MM.1S (cell line): ENCODE measurements at regions not wholly inside any gene's neighbourhood (a gene's known extent, or its start where the extent isn't known, plus 50 kb on each side); places are given as distances from the start of the nearest gene placed in this dataset.

Source experiments
- DNase-seq: peaks from one replicate; pipeline ENCODE4 v3.0.0-alpha.2; 2015
- H2AFZ ChIP-seq: fragments of 300-600 bp; sonication (generic); 2 replicates; pipeline ENCODE4 v1.6.0; 2016; ENCODE audit warnings: antibody characterized with exemption, low read length
- H3F3A ChIP-seq: fragments of 300-600 bp; sonication (generic); 2 replicates; pipeline ENCODE4 v1.6.1; 2016; ENCODE audit warnings: mild to moderate bottlenecking, antibody characterized with exemption, low read length, moderate library complexity, mixed read lengths; ENCODE audit not compliant: insufficient read depth
- H3K27ac ChIP-seq: fragments of 300-600 bp; sonication (generic); 2 replicates; pipeline ENCODE4 v1.5.1; 2016; ENCODE audit warnings: mild to moderate bottlenecking, low read length
- H3K27me3 ChIP-seq: fragments of 300-600 bp; sonication (generic); replicated peaks from 2 replicates; pipeline ENCODE4 v1.6.0; 2016; ENCODE audit warnings: low read length; ENCODE audit not compliant: insufficient read depth
- H3K36me3 ChIP-seq: fragments of 300-600 bp; sonication (generic); replicated peaks from 2 replicates; pipeline ENCODE4 v1.6.1; 2016; ENCODE audit warnings: mild to moderate bottlenecking, low read length, mixed read lengths; ENCODE audit not compliant: insufficient read depth
- H3K4me1 ChIP-seq: fragments of 300-600 bp; sonication (generic); 2 replicates; pipeline ENCODE4 v1.6.1; 2016; ENCODE audit warnings: low read length, mixed read lengths
- H3K4me2 ChIP-seq: fragments of 300-600 bp; sonication (generic); 2 replicates; pipeline ENCODE4 v1.6.0; 2016; ENCODE audit warnings: low read depth, low read length
- H3K4me3 ChIP-seq: fragments of 300-600 bp; sonication (generic); 2 replicates; pipeline ENCODE4 v1.5.1; 2016; ENCODE audit warnings: low read length, mixed read lengths
- H3K79me2 ChIP-seq: fragments of 300-600 bp; sonication (generic); 2 replicates; pipeline ENCODE4 v1.6.1; 2016; ENCODE audit warnings: mixed run types, low read length, mixed read lengths
- H3K9ac ChIP-seq: fragments of 300-600 bp; sonication (generic); 2 replicates; pipeline ENCODE4 v1.6.1; 2016; ENCODE audit warnings: low read length, mixed read lengths
- H3K9me2 ChIP-seq: fragments of 300-600 bp; sonication (generic); replicated peaks from 2 replicates; pipeline ENCODE4 v1.6.1; 2016; ENCODE audit warnings: mild to moderate bottlenecking, low read length, mixed read lengths; ENCODE audit not compliant: insufficient read depth
- H3K9me3 ChIP-seq: fragments of 300-600 bp; sonication (generic); replicated peaks from 2 replicates; pipeline ENCODE4 v1.6.1; 2016; ENCODE audit warnings: mild to moderate bottlenecking, low read length, mixed read lengths; ENCODE audit not compliant: insufficient read depth
- H4K20me1 ChIP-seq: fragments of 300-600 bp; sonication (generic); 2 replicates; pipeline ENCODE4 v1.6.1; 2016; ENCODE audit warnings: mild to moderate bottlenecking, low read length, moderate library complexity, mixed read lengths; ENCODE audit not compliant: insufficient read depth
- CTCF ChIP-seq: fragments of 300-600 bp; sonication (generic); IDR thresholded peaks from 2 replicates; pipeline ENCODE4 v1.5.1; 2016; ENCODE audit warnings: antibody characterized with exemption, low read length, mixed read lengths
- EZH2 ChIP-seq: fragments of 300-600 bp; sonication (generic); optimal IDR thresholded peaks from 2 replicates; pipeline ENCODE3; 2017; ENCODE audit warnings: low read depth, mild to moderate bottlenecking, antibody characterized with exemption, low read length, mixed read lengths
- EZH2phosphoT487 ChIP-seq: fragments of 300-600 bp; sonication (generic); IDR thresholded peaks from 2 replicates; pipeline ENCODE4 v1.6.1; 2018; ENCODE audit warnings: antibody characterized with exemption, low read length

DNA sequence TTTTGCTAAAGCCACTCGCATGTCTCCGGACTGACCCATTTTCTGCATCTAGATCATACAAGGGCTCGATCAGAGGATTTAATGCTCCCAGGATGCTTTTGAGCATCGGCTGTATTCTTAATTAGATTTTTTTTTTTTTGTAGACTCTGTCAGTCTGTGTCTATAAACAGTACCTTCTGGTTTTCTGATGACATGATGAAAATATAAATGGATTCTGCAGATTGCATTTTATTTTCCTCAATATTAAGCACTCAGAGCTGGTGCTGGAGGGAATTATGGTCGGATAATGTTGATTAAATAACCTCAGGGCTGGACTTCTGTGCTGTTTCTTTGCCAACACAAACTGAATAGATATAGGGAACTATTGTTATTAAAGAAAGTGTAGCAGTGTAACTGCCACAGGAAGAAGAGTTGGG is 57.1 kb upstream of the LIMCH1 start:
- no peak overlapping the region for H2AFZ ChIP-seq
- no peak overlapping the region for H3K4me2 ChIP-seq
- H3K9me3 ChIP-seq: no peaks in the 10 kb centered on the region
- no peak for DNase-seq
- H3K27ac ChIP-seq: no peak overlapping the region
- H3K79me2 ChIP-seq: no peaks in the 10 kb centered on the region
- H3K9ac ChIP-seq: no peak overlapping the region
- no peaks in the 10 kb centered on the region for H3K36me3 ChIP-seq
- no peaks in the 10 kb centered on the region for H3F3A ChIP-seq
- TF ChIP-seq EZH2phosphoT487: no peak
- no peak for TF ChIP-seq EZH2
- no peak for TF ChIP-seq CTCF
- no peaks in the 10 kb centered on the region for H3K4me1 ChIP-seq
- H3K9me2 ChIP-seq: no peaks in the 10 kb centered on the region
- H4K20me1 ChIP-seq: no peaks in the 10 kb centered on the region
- no peaks in the 10 kb centered on the region for H3K27me3 ChIP-seq
- no peak overlapping the region for H3K4me3 ChIP-seq

DNA sequence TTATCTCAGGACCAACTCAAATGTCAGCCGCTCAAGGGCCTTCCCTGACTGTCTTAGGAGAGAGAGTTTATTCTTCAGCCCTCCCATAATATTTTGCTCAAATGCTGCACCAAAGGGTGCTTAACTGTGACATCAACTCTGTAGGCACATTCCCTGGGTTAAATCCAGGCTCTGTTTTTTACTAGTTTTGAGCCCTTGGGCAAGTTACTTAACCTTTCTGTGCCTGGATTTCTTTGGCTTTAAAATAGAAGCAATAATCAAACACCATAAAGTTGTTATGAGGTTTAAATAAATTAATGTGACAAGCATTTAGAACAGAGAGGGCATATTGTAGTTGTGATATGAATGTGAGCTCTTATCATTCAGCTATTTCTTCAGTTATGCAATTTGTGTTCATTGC is 54.2 kb upstream of the LIMCH1 start:
- Histone ChIP-seq H2AFZ (no peak overlapping the region), H3K9ac (no peak overlapping the region), H3K79me2 (no peaks in the 10 kb centered on the region), H3K27ac (no peak overlapping the region), H3K4me1 (no peaks in the 10 kb centered on the region), H3K27me3 (no peaks in the 10 kb centered on the region), H3K9me3 (no peaks in the 10 kb centered on the region), H3K4me2 (no peak overlapping the region), H3K4me3 (no peak overlapping the region), H3F3A (no peaks in the 10 kb centered on the region), H4K20me1 (no peaks in the 10 kb centered on the region), H3K9me2 (no peaks in the 10 kb centered on the region), H3K36me3 (no peaks in the 10 kb centered on the region)
- DNase-seq: no peak
- TF ChIP-seq CTCF: no peak
- no peak for TF ChIP-seq EZH2phosphoT487
- no peak for TF ChIP-seq EZH2

DNA sequence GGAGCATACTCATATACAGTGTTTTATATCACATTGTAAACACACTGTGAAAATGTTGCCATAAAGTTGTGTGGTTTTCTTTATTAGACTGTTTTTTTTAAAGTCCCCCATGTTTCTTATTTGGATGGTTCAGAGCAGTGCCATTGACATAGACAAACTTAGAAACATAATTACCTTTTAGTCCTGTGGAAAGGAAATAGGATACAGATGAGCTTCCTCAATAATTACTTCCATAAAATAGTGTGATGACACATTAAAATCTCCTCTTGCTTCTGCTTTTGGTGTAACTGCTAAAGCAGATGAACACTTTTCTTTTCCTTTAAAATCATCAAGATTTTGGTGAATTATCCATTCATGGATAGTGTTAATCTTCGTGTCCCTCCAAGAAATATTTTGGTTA is 52.9 kb upstream of the LIMCH1 start:
- Histone ChIP-seq H3K4me1 (no peaks in the 10 kb centered on the region), H3K27ac (no peak overlapping the region), H3K9ac (no peak overlapping the region), H3K27me3 (no peaks in the 10 kb centered on the region), H3K9me3 (no peaks in the 10 kb centered on the region), H3K4me3 (no peak overlapping the region), H3K9me2 (no peaks in the 10 kb centered on the region), H3K4me2 (no peak overlapping the region), H3F3A (no peaks in the 10 kb centered on the region), H2AFZ (no peak overlapping the region), H3K36me3 (no peaks in the 10 kb centered on the region), H3K79me2 (no peaks in the 10 kb centered on the region), H4K20me1 (no peaks in the 10 kb centered on the region)
- TF ChIP-seq EZH2phosphoT487 (no peak), CTCF (no peak), EZH2 (no peak)
- DNase-seq: no peak
